Right atrium auricular region (tissue), 2 donors: ENCODE measurements at regions not wholly inside any gene's neighbourhood (a gene's known extent, or its start where the extent isn't known, plus 50 kb on each side); places are given as distances from the start of the nearest gene placed in this dataset.
"Not testable (repeated sequence)": the region's sequence is repeated elsewhere in the genome, so short reads cannot be mapped to it uniquely, and the experiment has no call there.

Experiments used
- DNase-seq: peaks from one replicate; pipeline ENCODE4 v3.0.0-alpha.2; 2019; ENCODE audit warnings: low spot score
- H3K27ac ChIP-seq, 2 donors: fragments of 200-600 bp; sonication (generic); 1 replicate in 1 of 2; 2 replicates in 1 of 2; pipeline ENCODE4 v1.5.1; 2016 to 2019
- H3K27me3 ChIP-seq, 2 donors: fragments of 200-600 bp; sonication (generic); one replicate each; pipeline versions ENCODE4 v1.5.1 to v1.6.0; 2017 to 2019
- H3K36me3 ChIP-seq: fragments of 200-600 bp; sonication (generic); one replicate; pipeline ENCODE4 v1.5.1; 2016
- H3K4me1 ChIP-seq, 2 donors: fragments of 200-600 bp; sonication (generic); one replicate each; pipeline versions ENCODE4 v1.5.1 to v1.6.0; 2017 to 2019
- H3K4me3 ChIP-seq, 2 donors: fragments of 200-600 bp; sonication (generic); 1 replicate in 1 of 2; 2 replicates in 1 of 2; pipeline ENCODE4 v1.5.1; 2017 to 2019; ENCODE audit warnings: mild to moderate bottlenecking in 1 of 2, moderate library complexity in 1 of 2
- H3K9me3 ChIP-seq, 2 donors: fragments of 200-600 bp; sonication (generic); one replicate each; pipeline ENCODE4 v1.5.1; 2019
- TF ChIP-seq, protein P1 (sequence below), 2 donors: fragments of 200-600 bp; sonication (generic); IDR thresholded peaks; one replicate each; pipeline ENCODE4 v1.5.1; 2019; ENCODE audit warnings: antibody characterized with exemption in 2 of 2

DNA sequence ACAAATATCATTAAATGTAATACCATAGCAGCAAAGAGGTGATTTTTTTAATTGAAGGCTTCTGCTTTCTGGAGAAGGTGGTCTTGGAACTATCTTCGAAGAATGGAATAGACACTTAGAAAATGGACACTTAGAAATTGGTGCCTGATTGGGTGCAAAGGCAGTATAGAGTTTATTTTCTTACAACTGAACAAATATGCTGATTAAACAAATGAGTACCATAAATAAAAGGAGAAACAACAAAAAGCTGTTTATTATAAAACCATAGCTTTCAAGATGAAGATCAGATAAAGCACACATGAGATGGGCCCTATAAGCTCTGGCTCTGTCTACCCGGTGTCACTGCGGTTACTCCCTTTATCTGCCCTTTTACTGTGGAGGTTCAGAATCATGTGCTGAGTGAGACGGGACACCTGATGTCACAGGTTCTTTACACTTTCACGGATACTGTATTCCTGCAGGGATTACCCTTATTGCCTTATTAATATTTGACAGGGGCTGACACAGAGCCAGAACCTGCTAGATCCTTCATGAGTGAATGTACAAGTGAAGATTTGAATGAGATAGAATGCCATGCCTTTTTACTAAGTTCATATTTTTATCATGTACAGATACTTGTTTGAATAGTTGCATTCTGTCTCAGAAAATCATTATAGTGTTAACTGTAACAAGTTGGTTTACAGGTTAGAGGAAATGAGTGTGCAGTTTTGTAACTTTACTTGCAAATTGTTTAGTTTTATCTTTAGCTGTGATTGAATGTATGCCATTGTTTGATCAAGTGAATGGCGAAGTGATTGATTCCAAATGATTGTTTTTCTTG is 477.5 kb upstream of the RGS6 start:
- DNase-seq: no peak
- H3K4me3 ChIP-seq: no peak overlapping the region
- H3K36me3 ChIP-seq: no peaks in the 10 kb centered on the region
- no peaks in the 10 kb centered on the region for H3K9me3 ChIP-seq
- H3K27ac ChIP-seq: no peak overlapping the region
- H3K4me1 ChIP-seq: no peaks in the 10 kb centered on the region
- TF ChIP-seq, protein P1, sequence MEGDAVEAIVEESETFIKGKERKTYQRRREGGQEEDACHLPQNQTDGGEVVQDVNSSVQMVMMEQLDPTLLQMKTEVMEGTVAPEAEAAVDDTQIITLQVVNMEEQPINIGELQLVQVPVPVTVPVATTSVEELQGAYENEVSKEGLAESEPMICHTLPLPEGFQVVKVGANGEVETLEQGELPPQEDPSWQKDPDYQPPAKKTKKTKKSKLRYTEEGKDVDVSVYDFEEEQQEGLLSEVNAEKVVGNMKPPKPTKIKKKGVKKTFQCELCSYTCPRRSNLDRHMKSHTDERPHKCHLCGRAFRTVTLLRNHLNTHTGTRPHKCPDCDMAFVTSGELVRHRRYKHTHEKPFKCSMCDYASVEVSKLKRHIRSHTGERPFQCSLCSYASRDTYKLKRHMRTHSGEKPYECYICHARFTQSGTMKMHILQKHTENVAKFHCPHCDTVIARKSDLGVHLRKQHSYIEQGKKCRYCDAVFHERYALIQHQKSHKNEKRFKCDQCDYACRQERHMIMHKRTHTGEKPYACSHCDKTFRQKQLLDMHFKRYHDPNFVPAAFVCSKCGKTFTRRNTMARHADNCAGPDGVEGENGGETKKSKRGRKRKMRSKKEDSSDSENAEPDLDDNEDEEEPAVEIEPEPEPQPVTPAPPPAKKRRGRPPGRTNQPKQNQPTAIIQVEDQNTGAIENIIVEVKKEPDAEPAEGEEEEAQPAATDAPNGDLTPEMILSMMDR (IDR thresholded peaks at IDR 0.05): no peak
- H3K27me3 ChIP-seq: no peaks in the 10 kb centered on the region

DNA sequence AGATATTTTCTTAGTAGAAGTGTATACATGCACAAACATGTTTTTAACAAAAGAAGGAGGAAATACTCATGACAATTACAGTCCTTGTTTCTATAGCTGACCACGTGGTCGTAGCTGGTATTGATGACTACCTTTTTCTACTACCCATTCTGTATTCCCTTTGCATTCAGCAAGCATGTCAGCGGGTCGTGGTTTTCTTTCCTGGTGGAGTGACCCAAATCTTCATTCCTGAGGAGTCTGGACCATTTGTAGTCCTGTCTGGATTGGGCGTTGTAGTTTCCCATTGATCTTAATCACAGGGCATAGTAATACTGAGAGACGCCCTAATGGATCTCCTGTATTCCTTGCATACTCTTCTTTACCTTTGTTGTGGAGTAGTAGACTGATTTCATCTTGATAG is 472.1 kb upstream of the RGS6 start:
- Histone ChIP-seq H3K36me3 (no peaks in the 10 kb centered on the region), H3K27ac (no peak overlapping the region), H3K4me1 (no peaks in the 10 kb centered on the region), H3K27me3 (no peaks in the 10 kb centered on the region), H3K9me3 (peaks cover 0 to 7% of the 10 kb centered on the region in 2 donors), H3K4me3 (no peak overlapping the region)
- DNase-seq: no peak
- TF ChIP-seq, protein P1 (IDR thresholded peaks at IDR 0.05): no peak

DNA sequence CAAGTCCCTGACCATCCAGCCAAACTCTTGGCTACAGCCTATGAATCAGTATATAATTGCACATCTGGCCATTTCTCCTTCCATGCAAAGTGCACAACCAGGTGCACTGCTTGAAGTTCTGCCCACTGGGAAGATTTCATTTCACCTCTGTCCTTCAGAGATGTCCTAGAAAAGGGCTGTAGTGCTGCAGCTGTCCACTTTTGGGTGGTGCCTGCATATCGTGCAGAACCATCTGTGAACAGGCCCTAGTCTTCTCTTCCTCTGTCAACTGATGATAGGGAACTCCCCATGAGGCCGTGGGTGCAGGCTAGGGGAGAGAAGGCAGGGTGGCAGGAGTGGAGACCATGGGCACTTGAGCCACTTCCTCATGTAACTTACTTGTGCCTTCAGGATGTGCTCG is 470.6 kb upstream of the RGS6 start:
- not testable (repeated sequence) for H3K9me3 ChIP-seq, H3K4me1 ChIP-seq, DNase-seq, H3K27me3 ChIP-seq, H3K27ac ChIP-seq, H3K36me3 ChIP-seq, H3K4me3 ChIP-seq

DNA sequence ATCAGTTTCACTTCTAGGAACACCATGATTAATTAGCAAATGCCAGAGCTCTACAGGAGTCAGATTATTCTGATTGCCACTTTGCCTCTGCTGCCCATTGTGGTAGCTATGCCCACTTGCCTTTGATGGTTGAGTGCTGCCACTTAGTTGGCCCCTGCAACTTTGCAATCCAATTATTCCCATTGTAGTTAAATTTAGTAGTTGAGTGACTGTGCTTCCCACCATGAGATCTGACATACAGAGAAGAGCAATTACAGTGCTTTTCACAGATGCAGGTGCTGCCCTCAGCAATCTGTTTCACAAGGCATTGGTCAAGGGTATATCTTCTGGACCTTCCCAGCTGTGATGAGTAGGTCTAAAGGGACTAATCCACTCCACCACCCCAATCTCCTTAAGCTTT is 468.4 kb upstream of the RGS6 start:
- no peak overlapping the region for H3K4me3 ChIP-seq
- no peaks in the 10 kb centered on the region for H3K4me1 ChIP-seq
- H3K27me3 ChIP-seq: no peaks in the 10 kb centered on the region
- no peak overlapping the region for H3K27ac ChIP-seq
- no peaks in the 10 kb centered on the region for H3K36me3 ChIP-seq
- H3K9me3 ChIP-seq: peaks cover 0 to 7% of the 10 kb centered on the region in 2 donors
- TF ChIP-seq, protein P1 (IDR thresholded peaks at IDR 0.05): no peak
- no peak for DNase-seq

DNA sequence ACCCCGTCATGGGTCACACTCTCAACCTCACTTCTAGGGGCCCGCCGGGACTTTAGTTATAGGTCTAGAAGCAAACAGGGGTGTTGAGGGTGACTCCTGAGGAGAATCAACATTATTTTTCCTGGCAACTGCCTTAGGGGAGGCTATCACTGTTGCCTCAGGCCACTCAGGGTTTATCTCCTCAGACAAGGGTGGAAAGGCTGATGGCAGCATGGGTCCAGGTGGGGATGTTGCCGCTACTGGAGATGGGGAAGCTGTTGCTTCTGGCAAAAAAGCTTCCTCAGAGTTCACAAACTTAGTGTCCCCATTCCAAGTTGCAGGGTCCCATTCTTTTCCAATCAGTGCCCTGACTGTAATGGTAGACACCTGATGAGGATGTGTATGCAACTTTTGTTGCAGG is 467.4 kb upstream of the RGS6 start:
- Histone ChIP-seq H3K36me3 (no peaks in the 10 kb centered on the region), H3K27me3 (no peaks in the 10 kb centered on the region), H3K9me3 (peaks cover 0 to 7% of the 10 kb centered on the region in 2 donors), H3K27ac (no peak overlapping the region), H3K4me1 (no peaks in the 10 kb centered on the region), H3K4me3 (no peak overlapping the region)
- TF ChIP-seq, protein P1 (IDR thresholded peaks at IDR 0.05): no peak
- DNase-seq: no peak

DNA sequence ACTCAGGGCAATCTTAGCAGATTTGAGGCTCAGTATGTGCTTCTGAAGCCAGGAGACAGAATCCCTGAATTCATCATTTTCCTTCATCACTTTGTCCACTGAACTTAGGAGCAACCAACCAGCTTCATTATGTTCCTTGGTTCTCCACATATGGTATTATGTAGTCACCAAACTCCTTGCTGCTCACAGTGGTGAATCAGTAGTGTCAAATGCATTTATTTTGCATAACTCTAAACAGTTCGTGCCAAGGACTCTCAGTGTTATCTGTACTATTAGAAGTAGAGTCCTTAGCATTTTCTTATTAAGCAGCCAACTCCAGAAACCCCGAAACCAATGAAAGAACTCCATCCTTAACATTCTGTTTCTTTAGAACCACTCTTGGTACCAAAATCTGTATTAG is 466.9 kb upstream of the RGS6 start:
- no peak overlapping the region for H3K27ac ChIP-seq

More for the DNA sequence above, 466.9 kb upstream of the RGS6 start:
- H3K4me3 ChIP-seq: no peak overlapping the region
- no peaks in the 10 kb centered on the region for H3K36me3 ChIP-seq
- H3K9me3 ChIP-seq: peaks cover 0 to 7% of the 10 kb centered on the region in 2 donors
- TF ChIP-seq, protein P1 (IDR thresholded peaks at IDR 0.05): no peak
- no peak for DNase-seq
- no peaks in the 10 kb centered on the region for H3K27me3 ChIP-seq
- H3K4me1 ChIP-seq: no peaks in the 10 kb centered on the region
